Lower lobe of right lung (tissue), 2 donors: ENCODE measurements at regions not wholly inside any gene's neighbourhood (a gene's known extent, or its start where the extent isn't known, plus 50 kb on each side); places are given as distances from the start of the nearest gene placed in this dataset.
"Not testable (repeated sequence)": the region's sequence is repeated elsewhere in the genome, so short reads cannot be mapped to it uniquely, and the experiment has no call there.

Source experiments
- ATAC-seq, 2 donors: fragments of 200-7000 bp; cut with Tn5 transposase; one replicate each; pipeline ENCODE4 v1.9.1; 2020 to 2022; ENCODE audit warnings: mild to moderate bottlenecking in 2 of 2, moderate library complexity in 2 of 2
- DNase-seq: peaks from one replicate; pipeline ENCODE4 v3.0.0-alpha.2; 2020
- H3K27ac ChIP-seq: fragments of 200-600 bp; one replicate; pipeline ENCODE4 v1.8.0; 2022
- H3K27me3 ChIP-seq: fragments of 200-600 bp; one replicate; pipeline ENCODE4 v1.8.0; 2022; ENCODE audit warnings: low read depth
- H3K36me3 ChIP-seq: fragments of 200-600 bp; one replicate; pipeline ENCODE4 v1.8.0; 2022; ENCODE audit warnings: mild to moderate bottlenecking
- H3K4me1 ChIP-seq: fragments of 200-600 bp; one replicate; pipeline ENCODE4 v1.8.0; 2022
- H3K4me3 ChIP-seq: fragments of 200-600 bp; one replicate; pipeline ENCODE4 v1.8.0; 2022; ENCODE audit warnings: mild to moderate bottlenecking
- H3K9me3 ChIP-seq: fragments of 200-600 bp; one replicate; pipeline ENCODE4 v1.8.0; 2022
- intact Hi-C: fragments of 100-400 bp; cut with DNase I; formaldehyde crosslinking; loops from one replicate; pipeline ENCODE4 v1.11.0; 2022
- TF ChIP-seq, protein P1 (sequence below): fragments of 200-600 bp; IDR thresholded peaks from one replicate; pipeline ENCODE4 v1.8.0; 2022; ENCODE audit warnings: antibody characterized with exemption, mild to moderate bottlenecking
- donor health status: DM: no; HTN: yes; CAD: no; lungs with severe emphysema.

DNA sequence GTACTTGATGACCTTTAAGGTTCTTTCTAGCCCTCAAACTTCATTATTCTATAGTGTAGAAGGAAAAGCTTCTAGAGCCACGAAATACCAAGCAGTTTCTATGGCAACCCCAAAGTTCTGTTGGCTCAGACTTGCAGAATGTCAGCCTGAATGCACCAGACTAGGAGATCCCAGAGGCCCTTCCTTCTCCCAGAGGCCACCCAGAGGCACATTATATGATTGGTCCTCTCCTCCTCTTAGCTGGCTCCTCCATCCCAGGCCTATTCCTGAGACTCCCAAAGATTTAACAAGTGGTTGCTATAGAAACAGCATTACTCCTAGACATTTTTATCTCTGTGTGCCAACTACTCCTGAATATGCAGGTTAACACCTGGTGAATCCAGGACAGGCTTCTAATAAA is 69.2 kb upstream of the CCDC90B start:
- Histone ChIP-seq H3K4me1 (no peaks in the 10 kb centered on the region), H3K4me3 (no peak overlapping the region), H3K27ac (no peak overlapping the region), H3K9me3 (no peaks in the 10 kb centered on the region), H3K36me3 (no peaks in the 10 kb centered on the region), H3K27me3 (no peaks in the 10 kb centered on the region)
- no peak for DNase-seq
- intact Hi-C loops: no loop called here
- TF ChIP-seq, protein P1, sequence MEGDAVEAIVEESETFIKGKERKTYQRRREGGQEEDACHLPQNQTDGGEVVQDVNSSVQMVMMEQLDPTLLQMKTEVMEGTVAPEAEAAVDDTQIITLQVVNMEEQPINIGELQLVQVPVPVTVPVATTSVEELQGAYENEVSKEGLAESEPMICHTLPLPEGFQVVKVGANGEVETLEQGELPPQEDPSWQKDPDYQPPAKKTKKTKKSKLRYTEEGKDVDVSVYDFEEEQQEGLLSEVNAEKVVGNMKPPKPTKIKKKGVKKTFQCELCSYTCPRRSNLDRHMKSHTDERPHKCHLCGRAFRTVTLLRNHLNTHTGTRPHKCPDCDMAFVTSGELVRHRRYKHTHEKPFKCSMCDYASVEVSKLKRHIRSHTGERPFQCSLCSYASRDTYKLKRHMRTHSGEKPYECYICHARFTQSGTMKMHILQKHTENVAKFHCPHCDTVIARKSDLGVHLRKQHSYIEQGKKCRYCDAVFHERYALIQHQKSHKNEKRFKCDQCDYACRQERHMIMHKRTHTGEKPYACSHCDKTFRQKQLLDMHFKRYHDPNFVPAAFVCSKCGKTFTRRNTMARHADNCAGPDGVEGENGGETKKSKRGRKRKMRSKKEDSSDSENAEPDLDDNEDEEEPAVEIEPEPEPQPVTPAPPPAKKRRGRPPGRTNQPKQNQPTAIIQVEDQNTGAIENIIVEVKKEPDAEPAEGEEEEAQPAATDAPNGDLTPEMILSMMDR: no peak
- ATAC-seq: no peak

DNA sequence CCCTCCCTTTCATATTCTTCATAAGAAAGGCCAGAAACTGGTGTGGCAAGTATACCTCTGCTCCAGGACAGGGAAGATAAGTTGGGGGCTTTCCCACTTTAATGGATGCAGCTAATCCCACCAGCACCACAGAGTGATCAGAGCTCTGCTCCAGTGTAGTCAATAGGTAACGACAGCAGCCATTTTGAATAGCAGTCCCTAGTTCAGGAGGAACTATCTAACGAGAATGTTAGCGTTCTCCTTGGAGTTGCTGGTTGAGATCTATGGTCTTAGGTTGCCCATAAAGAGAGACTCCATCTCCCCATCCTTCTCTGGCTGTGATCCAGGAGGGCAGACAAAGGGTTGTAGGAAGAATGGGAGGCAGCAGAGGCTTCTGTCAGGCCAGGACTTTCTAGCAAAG is 64.0 kb upstream of the CCDC90B start:
- TF ChIP-seq, protein P1: no peak
- ATAC-seq (no peak), DNase-seq (no peak)
- Histone ChIP-seq H3K36me3 (no peaks in the 10 kb centered on the region), H3K27ac (no peak overlapping the region), H3K4me3 (no peak overlapping the region), H3K27me3 (no peaks in the 10 kb centered on the region), H3K9me3 (no peaks in the 10 kb centered on the region), H3K4me1 (no peaks in the 10 kb centered on the region)
- intact Hi-C loops: no loop called here

DNA sequence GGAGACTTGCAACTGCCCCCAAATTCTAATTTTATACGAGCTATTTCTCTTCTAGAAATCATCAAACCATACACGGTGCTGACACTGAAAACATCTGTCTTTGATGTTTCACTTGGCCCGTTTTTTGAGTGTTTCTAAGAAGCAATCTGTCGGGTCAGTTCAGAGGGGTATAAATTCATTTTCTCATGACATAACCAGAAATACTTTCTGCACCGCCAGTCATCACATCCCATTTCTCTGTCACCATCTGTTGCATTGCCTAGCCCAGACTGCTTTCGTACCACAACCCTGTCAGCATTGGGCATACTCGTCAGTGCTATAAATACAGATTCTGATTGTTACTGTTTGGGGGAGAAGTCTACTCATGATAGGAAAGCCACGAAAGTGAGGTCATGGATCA is 63.1 kb upstream of the CCDC90B start:
- TF ChIP-seq, protein P1: no peak
- Histone ChIP-seq H3K27ac (no peak overlapping the region), H3K4me1 (no peaks in the 10 kb centered on the region), H3K9me3 (no peaks in the 10 kb centered on the region), H3K27me3 (no peaks in the 10 kb centered on the region), H3K36me3 (no peaks in the 10 kb centered on the region), H3K4me3 (no peak overlapping the region)
- ATAC-seq (no peak), DNase-seq (no peak)
- intact Hi-C loops: no loop called here

DNA sequence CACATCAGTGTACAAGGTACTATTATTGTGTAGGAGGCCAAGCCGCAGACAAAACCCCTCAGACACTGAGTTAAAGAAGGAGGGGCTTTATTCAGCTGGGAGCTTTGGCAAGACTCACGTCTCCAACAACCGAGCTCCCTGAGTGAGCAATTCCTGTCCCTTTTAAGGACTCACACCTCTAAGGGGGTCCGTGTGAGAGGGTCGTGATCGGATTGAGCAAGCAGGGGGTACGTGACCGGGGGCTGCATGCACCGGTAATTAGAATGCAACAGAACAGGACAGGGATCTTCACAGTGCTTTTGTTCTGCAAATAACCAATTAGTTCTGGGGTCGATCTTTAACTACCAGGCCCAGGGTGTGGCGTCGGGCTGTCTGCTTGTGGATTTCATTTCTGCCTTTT is 60.5 kb upstream of the CCDC90B start:
- H3K4me3 ChIP-seq, H3K27me3 ChIP-seq, DNase-seq, intact Hi-C loops, H3K27ac ChIP-seq, H3K4me1 ChIP-seq, ATAC-seq, H3K9me3 ChIP-seq, H3K36me3 ChIP-seq: not testable (repeated sequence)

DNA sequence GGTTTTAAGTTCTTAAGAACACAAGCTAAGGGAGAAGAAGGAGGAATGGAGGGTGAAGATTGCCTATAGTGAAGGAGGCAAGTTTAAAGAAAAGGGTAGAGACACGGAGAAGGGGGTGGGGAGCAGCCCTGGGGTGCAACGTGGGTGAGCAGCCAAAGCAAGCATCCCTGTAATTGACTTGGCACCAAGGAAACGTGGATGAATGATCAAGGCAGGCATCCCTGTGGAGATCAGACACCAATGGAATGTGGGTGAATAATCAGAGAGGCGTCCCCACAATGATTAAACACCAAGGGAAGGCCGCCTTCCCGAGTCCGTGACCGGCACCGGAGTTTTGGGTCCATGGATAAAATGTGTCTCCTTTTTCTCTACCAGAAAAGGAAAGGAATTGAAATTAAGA is 58.4 kb upstream of the CCDC90B start:
- DNase-seq, ATAC-seq, H3K4me3 ChIP-seq, H3K4me1 ChIP-seq, intact Hi-C loops, H3K36me3 ChIP-seq, H3K27me3 ChIP-seq, H3K27ac ChIP-seq, H3K9me3 ChIP-seq: not testable (repeated sequence)

DNA sequence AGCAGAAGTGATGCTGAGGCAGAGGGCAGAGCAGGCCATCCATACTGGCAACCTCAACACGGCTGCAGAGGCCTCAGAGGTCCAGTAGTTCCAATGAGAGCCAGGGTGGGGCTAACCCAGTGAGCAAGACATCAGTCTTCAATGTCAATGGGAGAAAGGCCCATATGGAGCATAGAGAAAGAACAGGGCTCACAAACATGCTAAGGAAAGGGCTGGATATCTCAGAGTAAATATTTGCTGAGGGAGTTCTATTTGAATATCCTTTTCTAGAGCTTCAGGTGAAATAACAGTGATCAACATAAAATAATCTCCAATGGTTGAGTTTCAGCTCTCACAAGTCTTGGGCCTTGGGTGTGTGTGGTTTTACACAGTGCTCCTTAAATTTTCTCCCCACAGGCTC is 50.8 kb upstream of the CCDC90B start:
- no peak for ATAC-seq
- no peak overlapping the region for H3K27ac ChIP-seq
- TF ChIP-seq, protein P1: no peak

More for the DNA sequence above, 50.8 kb upstream of the CCDC90B start:
- H3K4me1 ChIP-seq: no peaks in the 10 kb centered on the region
- no peaks in the 10 kb centered on the region for H3K27me3 ChIP-seq
- intact Hi-C loops: no loop called here
- H3K36me3 ChIP-seq: no peaks in the 10 kb centered on the region
- no peak overlapping the region for H3K4me3 ChIP-seq
- H3K9me3 ChIP-seq: no peaks in the 10 kb centered on the region
- no peak for DNase-seq
